Progenitor cell of endocrine pancreas (in vitro differentiated cells): ENCODE measurements at regions not wholly inside any gene's neighbourhood (a gene's known extent, or its start where the extent isn't known, plus 50 kb on each side); places are given as distances from the start of the nearest gene placed in this dataset.

Source experiments
- DNase-seq: peaks from one replicate; pipeline ENCODE4 v3.0.0; 2021; ENCODE audit warnings: low spot score; ENCODE audit not compliant: unreplicated experiment
- H3K27ac Mint-ChIP-seq: 2 replicates; pipeline ENCODE4 v1.8.0; 2021; ENCODE audit warnings: mild to moderate bottlenecking, moderate library complexity, mixed read lengths
- H3K27me3 Mint-ChIP-seq: 2 replicates; pipeline ENCODE4 v1.8.0; 2021; ENCODE audit warnings: mixed read lengths
- H3K36me3 Mint-ChIP-seq: 2 replicates; pipeline ENCODE4 v1.8.0; 2022; ENCODE audit warnings: mixed read lengths; ENCODE audit not compliant: insufficient read depth
- H3K4me1 Mint-ChIP-seq: 2 replicates; pipeline ENCODE4 v1.8.0; 2021; ENCODE audit warnings: low read depth, mixed read lengths
- H3K4me3 Mint-ChIP-seq: 2 replicates; pipeline ENCODE4 v1.8.0; 2021; ENCODE audit warnings: low read depth, mild to moderate bottlenecking, moderate library complexity, mixed read lengths
- H3K9me3 Mint-ChIP-seq: 2 replicates; pipeline ENCODE4 v1.8.0; 2021; ENCODE audit warnings: low read depth, mixed read lengths
- CTCF ChIP-seq: fragments of 200-600 bp; sonication (generic); IDR thresholded peaks from one replicate; pipeline ENCODE4 v1.5.0; 2021; ENCODE audit warnings: antibody characterized with exemption, mild to moderate bottlenecking; ENCODE audit not compliant: unreplicated experiment

GRCh38 chr16:80065541-80065940 is 465.0 kb upstream of the MAF start:
- DNase-seq: no peak
- Mint-ChIP-seq H3K27ac (no peak overlapping the region), H3K4me1 (peaks cover 5% of the 10 kb centered on the region), H3K4me3 (no peak overlapping the region), H3K27me3 (peaks cover 10% of the 10 kb centered on the region), H3K36me3 (no peaks in the 10 kb centered on the region), H3K9me3 (peaks cover 10% of the 10 kb centered on the region)
- TF ChIP-seq CTCF: no peak

GRCh38 chr16:80063713-80064069 is 463.2 kb upstream of the MAF start:
- no peak for DNase-seq
- Mint-ChIP-seq H3K27me3 (peaks cover 16% of the 10 kb centered on the region), H3K9me3 (peaks cover 5% of the 10 kb centered on the region), H3K36me3 (no peaks in the 10 kb centered on the region), H3K4me1 (peaks cover 5% of the 10 kb centered on the region), H3K27ac (no peak overlapping the region), H3K4me3 (no peak overlapping the region)
- no peak for TF ChIP-seq CTCF

GRCh38 chr16:80063031-80063712 is 462.6 kb upstream of the MAF start:
- no peak overlapping the region for H3K4me3 Mint-ChIP-seq
- H3K9me3 Mint-ChIP-seq: peaks cover 3% of the 10 kb centered on the region
- no peak for DNase-seq
- no peak for TF ChIP-seq CTCF
- no peak overlapping the region for H3K27ac Mint-ChIP-seq
- peaks cover 17% of the 10 kb centered on the region for H3K27me3 Mint-ChIP-seq
- H3K4me1 Mint-ChIP-seq: peaks cover 5% of the 10 kb centered on the region
- H3K36me3 Mint-ChIP-seq: no peaks in the 10 kb centered on the region

- Mint-ChIP-seq H3K27ac (no peak overlapping the region), H3K4me3 (no peak overlapping the region), H3K4me1 (peaks cover 5% of the 10 kb centered on the region), H3K9me3 (peaks cover 3% of the 10 kb centered on the region), H3K27me3 (peaks cover 24% of the 10 kb centered on the region), H3K36me3 (no peaks in the 10 kb centered on the region)
- no peak for DNase-seq
- no peak for TF ChIP-seq CTCF
Observed at GRCh38 chr16:80062361-80063030, 462.0 kb upstream of the MAF start.

- Mint-ChIP-seq H3K4me1 (peaks cover 1% of the 10 kb centered on the region), H3K36me3 (no peaks in the 10 kb centered on the region), H3K27me3 (peaks cover 29% of the 10 kb centered on the region), H3K27ac (no peak overlapping the region), H3K9me3 (peaks cover 3% of the 10 kb centered on the region), H3K4me3 (no peak overlapping the region)
- DNase-seq: no peak
- TF ChIP-seq CTCF: no peak
Observed at GRCh38 chr16:80060470-80060869, 459.9 kb upstream of the MAF start.
